Epithelial cell of esophagus (primary cell): ENCODE measurements at regions not wholly inside any gene's neighbourhood (a gene's known extent, or its start where the extent isn't known, plus 50 kb on each side); places are given as distances from the start of the nearest gene placed in this dataset.

ENCODE experiments used
- DNase-seq: peaks from one replicate; pipeline ENCODE4 v3.0.0; 2010; ENCODE audit warnings: low read depth
- H3K4me3 ChIP-seq: 2 replicates; pipeline ENCODE4 v1.5.1; 2011; ENCODE audit warnings: mild to moderate bottlenecking, low read length, control low read depth
- TF ChIP-seq, protein P1 (sequence below): IDR thresholded peaks from 2 replicates; pipeline ENCODE4 v1.5.1; 2011; ENCODE audit warnings: low read depth, mild to moderate bottlenecking, low read length, control low read depth, inconsistent platforms; ENCODE audit not compliant: insufficient read depth; ENCODE audit errors: missing control alignments

- no peak overlapping the region for H3K4me3 ChIP-seq
- no peak for DNase-seq
- TF ChIP-seq, protein P1, sequence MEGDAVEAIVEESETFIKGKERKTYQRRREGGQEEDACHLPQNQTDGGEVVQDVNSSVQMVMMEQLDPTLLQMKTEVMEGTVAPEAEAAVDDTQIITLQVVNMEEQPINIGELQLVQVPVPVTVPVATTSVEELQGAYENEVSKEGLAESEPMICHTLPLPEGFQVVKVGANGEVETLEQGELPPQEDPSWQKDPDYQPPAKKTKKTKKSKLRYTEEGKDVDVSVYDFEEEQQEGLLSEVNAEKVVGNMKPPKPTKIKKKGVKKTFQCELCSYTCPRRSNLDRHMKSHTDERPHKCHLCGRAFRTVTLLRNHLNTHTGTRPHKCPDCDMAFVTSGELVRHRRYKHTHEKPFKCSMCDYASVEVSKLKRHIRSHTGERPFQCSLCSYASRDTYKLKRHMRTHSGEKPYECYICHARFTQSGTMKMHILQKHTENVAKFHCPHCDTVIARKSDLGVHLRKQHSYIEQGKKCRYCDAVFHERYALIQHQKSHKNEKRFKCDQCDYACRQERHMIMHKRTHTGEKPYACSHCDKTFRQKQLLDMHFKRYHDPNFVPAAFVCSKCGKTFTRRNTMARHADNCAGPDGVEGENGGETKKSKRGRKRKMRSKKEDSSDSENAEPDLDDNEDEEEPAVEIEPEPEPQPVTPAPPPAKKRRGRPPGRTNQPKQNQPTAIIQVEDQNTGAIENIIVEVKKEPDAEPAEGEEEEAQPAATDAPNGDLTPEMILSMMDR = no peak
Observed at GRCh38 chr5:4197151-4197550, 601.5 kb downstream of the IRX1 start.

- H3K4me3 ChIP-seq = no peak overlapping the region
- TF ChIP-seq, protein P1 = no peak
- DNase-seq = no peak
Observed at GRCh38 chr5:4198461-4198860, 602.8 kb downstream of the IRX1 start.

- DNase-seq = no peak
- H3K4me3 ChIP-seq = no peak overlapping the region
- TF ChIP-seq, protein P1 = no peak
Observed at GRCh38 chr5:4199049-4199841, 603.6 kb downstream of the IRX1 start.

DNA sequence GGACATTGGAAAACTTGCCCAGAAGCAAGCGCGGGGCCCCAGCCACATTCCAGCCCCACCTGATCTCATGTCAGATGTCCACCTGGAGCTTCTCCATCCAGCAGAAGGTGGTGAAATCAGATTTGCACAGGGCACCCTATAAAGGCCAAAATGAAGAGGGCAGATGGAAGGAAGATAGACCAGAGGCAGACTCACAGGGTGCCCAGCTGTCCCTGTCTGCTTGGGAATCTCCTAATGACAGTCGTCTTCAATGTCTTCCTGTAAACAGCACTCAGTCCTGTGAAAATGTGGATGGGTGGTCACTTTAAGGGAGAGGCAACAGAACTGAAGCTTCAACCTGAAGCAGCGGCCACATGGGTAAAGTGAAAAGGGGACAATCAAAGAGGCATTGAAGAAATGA lies 607.5 kb downstream of the IRX1 start:
- no peak for DNase-seq
- no peak overlapping the region for H3K4me3 ChIP-seq
- TF ChIP-seq, protein P1 = no peak

GRCh38 chr5:4204276-4205141 lies 608.9 kb downstream of the IRX1 start:
- no peak overlapping the region for H3K4me3 ChIP-seq
- TF ChIP-seq, protein P1 = no peak
- DNase-seq = no peak

- no peak for DNase-seq
- H3K4me3 ChIP-seq = no peak overlapping the region
- TF ChIP-seq, protein P1 = no peak
Observed at GRCh38 chr5:4205398-4205797, 609.8 kb downstream of the IRX1 start.
